ENCODE measurements at regions not wholly inside any gene's neighbourhood (a gene's known extent, or its start where the extent isn't known, plus 50 kb on each side); places are given as distances from the start of the nearest gene placed in this dataset.

- no peak for TF ChIP-seq POLR2A (IDR thresholded peaks at IDR 0.05; ENCODE audit: insufficient read depth in 1 of 2, low read depth in 2 of 2, low read length in 2 of 2)
- no peak for TF ChIP-seq NBN (conservative IDR thresholded peaks at IDR 0.05)
- TF ChIP-seq RBAK (CRISPR knock-in tag; IDR thresholded peaks at IDR 0.05) = no peak
- TF ChIP-seq, protein P1, sequence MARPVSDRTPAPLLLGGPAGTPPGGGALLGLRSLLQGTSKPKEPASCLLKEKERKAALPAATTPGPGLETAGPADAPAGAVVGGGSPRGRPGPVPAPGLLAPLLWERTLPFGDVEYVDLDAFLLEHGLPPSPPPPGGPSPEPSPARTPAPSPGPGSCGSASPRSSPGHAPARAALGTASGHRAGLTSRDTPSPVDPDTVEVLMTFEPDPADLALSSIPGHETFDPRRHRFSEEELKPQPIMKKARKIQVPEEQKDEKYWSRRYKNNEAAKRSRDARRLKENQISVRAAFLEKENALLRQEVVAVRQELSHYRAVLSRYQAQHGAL (CRISPR knock-in tag; IDR thresholded peaks at IDR 0.05; ENCODE audit: not compliant biosample characterization) = no peak
- TF ChIP-seq, protein P2, sequence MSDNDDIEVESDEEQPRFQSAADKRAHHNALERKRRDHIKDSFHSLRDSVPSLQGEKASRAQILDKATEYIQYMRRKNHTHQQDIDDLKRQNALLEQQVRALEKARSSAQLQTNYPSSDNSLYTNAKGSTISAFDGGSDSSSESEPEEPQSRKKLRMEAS (IDR thresholded peaks at IDR 0.05) = no peak
- TF ChIP-seq KDM4B (CRISPR knock-in tag; IDR thresholded peaks at IDR 0.05) = no peak
- TF ChIP-seq GABPB1 (CRISPR knock-in tag; IDR thresholded peaks at IDR 0.05) = no peak
Observed at GRCh38 chr17:73960469-73960868, 243.0 kb upstream of the RPL38 start.

All from HepG2 (cell line).